Jurkat, Clone E6-1 (cell line): ENCODE measurements at regions not wholly inside any gene's neighbourhood (a gene's known extent, or its start where the extent isn't known, plus 50 kb on each side); places are given as distances from the start of the nearest gene placed in this dataset.
A peak's percentile ranks its signal among the peaks of the same experiment; 100 is the strongest.

Source experiments
- DNase-seq: peaks from one replicate; pipeline ENCODE4 v3.0.0-alpha.2; 2011; ENCODE audit warnings: low read depth, low spot score
- H3K4me3 ChIP-seq: 2 replicates; pipeline ENCODE4 v1.5.1; 2011; ENCODE audit warnings: mild to moderate bottlenecking, low read length, control low read depth, moderate library complexity

DNA sequence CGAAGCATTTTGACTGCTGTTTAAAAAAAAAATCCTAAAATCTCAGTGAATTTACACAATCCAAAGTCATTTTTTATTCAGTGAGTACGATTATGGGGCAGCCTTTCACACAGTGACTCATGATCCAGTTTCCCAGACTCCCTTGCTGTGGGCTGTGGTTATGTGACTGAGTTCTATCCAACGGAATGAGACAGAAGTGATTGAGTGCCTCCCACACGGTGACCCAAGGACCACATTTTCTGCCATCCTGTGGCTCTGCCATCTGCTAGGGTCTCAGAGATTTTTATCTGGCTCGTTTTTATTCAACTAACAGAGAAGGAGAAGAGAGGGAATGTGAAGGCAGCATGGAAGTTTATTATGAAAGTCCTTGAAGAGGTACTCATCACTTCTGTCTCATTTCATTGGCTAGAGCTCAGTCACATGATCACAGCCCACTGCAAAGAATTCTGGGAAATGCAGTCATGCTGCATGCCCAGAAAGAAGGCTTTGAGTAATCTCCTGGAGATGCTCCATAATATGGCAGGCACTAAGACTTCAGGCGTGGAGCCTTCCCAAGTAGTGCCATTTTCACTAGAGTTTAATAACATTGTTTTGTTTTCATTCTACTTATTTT lies 999.4 kb downstream of the UQCRFS1 start:
- no peak overlapping the region for H3K4me3 ChIP-seq
- peak; percentile 27 for DNase-seq

DNA sequence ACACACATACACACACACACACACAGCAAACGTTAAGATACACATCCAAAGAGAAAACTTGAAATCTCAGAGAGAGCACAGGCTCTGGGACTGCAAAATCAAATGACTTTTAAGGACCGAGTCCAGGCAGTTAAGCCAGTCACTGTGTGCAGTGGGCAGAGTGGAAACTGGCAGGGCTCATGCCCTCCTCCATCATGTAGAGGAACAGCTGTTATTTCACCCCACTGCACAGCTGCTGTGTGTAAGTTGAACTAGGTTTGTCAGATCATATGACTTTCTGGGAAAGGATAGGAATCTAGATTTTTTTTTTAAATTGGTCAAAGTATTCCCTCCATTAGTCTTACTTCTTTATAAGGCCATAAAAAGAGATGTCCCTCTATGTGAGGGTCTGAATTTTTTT lies 1002.1 kb downstream of the UQCRFS1 start:
- no peak overlapping the region for H3K4me3 ChIP-seq
- no peak for DNase-seq

GRCh38 chr19:28208745-28209144 lies 1004.2 kb downstream of the UQCRFS1 start:
- DNase-seq: peak; percentile 47
- H3K4me3 ChIP-seq: no peak overlapping the region

DNA sequence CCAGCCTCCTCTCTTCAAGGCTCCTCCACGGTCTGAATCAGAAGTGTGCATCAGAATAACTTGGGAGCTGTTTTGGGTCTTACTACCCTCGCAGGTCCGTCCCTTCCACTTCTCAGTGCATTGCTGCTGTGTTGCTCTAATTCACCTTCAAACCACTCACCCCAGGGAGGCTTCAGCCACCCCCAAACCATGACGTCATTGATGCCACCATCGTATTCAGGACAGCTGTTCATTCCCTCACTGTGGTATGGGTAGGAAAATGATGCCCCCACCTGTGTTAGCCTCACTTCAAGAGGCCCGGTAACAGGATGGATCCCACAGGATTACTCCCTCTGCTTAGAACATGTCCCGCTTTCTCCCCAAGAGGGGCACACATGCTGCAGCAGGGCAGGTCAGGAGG lies 1005.7 kb downstream of the UQCRFS1 start:
- H3K4me3 ChIP-seq: no peak overlapping the region
- DNase-seq: no peak

DNA sequence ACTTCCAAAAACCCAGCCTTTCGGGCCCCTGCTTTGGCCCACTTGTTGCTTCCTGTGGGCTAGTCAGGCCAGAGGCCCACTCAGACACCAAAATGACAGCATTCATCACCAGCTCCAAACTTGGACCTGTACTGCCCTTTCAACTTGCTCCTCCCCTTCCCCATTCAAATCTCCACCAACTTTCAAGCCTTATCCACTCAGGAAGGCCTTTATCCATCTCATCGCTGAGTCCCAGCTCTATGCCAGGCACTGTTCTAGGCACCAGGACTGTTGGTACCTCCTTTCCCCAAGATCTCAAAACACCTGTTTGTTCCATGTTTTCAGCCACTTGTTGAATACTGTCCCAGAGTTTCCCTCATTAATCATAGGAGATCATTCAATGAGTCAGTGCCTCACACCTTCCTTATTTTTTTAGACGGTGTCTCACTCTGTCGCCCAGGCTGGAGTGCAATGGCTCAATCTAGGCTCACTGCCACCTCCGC lies 1011.4 kb downstream of the UQCRFS1 start:
- no peak overlapping the region for H3K4me3 ChIP-seq
- no peak for DNase-seq

DNA sequence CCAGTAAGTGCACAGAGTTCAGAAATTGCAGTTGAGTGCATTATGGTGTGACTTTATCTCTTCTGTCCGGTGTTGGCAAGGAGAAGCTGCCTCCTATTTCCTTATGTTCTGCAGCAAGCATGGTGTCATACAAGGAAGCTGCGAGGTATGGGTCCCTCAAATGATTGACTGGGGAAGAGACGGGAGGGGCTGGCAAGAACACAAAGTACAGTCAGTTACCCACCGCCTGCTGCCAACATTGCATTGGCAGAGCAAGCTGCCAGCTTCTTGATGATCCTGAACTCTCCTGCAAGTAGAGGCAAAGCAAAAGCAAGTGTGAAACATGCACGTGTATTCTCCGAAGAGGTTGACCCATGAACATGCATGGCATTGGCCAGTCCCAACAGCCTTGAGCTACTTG lies 1013.6 kb downstream of the UQCRFS1 start:
- no peak overlapping the region for H3K4me3 ChIP-seq
- DNase-seq: no peak

DNA sequence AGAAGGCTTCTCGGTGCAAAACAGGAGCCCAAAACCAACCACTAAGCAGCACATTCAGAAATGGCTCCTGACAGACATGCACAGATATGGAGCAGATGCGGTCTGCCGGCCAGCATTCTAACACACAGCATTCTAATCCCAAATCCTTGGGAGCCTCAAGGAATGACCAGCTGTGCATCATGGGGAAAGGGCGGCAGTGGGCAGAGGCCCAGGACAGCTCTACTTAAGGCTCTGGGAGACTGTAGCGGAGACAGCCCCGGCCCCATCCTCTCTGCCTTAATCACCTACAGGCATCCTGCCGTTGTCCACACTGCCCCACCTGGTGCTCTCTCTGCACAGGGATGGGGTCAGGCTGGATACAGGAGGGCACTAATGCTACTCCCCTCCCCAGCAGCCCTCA lies 1016.0 kb downstream of the UQCRFS1 start:
- DNase-seq: no peak
- H3K4me3 ChIP-seq: no peak overlapping the region

- H3K4me3 ChIP-seq: no peak overlapping the region
- DNase-seq: no peak
Observed at GRCh38 chr19:28196101-28196500, 1016.9 kb downstream of the UQCRFS1 start.

DNA sequence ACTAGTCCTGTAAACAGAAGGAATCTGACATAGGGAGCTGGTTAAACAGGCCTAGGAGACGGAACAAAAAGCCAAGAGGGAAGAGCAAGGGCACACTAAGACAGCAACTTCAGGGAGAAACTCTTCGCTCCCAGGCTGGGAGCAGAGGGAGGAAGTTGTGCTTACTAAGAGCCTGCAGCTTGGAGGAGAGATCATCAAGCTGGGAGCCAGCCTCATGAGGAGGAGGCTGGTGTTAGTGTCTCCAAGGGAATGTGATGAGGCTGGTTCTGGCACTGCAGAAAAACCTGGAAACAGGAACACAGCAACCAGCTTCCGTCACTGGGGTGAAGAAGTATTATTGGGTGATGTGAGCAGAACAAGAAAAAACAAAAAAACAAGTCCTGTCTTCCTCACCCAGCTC lies 1027.3 kb downstream of the UQCRFS1 start:
- DNase-seq: no peak
- H3K4me3 ChIP-seq: no peak overlapping the region

DNA sequence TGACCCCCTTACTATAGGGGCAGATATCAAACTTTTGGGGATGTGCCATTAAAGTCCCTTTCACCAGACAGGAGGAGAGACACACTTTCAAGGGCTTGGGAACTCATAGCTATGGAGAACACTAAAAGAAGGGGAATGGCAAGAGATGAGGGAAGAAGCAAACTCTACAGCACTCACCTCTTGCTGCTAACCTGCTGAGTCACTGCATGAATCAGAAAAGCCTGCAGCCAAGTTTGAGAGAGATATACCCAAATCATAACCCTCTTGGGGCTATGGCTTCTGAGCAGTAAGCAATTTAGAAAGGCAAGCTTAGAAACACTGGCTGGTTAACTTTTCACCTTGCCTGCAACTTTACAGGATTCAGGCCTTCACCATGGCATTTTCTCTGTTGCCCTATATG lies 1028.0 kb downstream of the UQCRFS1 start:
- no peak for DNase-seq
- H3K4me3 ChIP-seq: no peak overlapping the region

DNA sequence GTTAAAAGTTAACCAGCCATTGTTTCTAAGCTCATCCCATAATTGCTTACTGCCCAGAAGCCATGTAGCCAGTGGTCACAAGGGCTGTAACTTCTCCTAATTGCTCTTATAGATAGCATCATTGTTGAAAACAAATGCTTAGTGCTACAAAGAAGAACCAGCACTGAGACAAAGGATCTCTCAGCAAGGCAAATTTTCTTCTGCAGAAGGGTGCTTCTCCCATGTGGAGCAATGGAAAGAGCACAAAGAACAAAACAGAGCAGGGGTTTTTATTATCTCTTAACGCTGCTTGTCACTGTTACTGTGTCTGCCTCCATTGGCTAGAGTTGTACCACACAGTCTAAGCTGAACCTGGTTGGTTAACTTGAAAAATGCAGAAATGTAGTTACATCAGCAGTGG lies 1036.8 kb downstream of the UQCRFS1 start:
- no peak overlapping the region for H3K4me3 ChIP-seq
- DNase-seq: no peak

DNA sequence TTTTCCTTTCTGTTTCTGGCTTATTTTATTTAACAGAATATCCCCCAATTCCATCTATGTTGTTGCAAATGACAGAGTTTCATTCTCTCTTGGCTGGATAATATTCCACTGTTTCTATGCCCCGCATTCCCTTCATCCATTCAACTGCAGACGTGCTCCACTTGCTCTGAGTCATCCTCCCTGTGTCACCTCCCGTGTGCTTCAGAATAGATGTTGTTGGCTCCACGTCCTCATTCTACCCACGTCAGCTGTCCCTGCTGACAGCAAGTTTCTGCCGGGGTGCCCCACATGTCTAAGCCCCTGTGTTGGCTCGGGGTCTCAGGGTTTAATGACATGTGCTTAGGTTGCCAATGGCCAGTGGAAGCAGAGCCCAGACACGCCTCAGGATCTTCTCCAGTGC lies 1041.0 kb downstream of the UQCRFS1 start:
- no peak overlapping the region for H3K4me3 ChIP-seq
- DNase-seq: no peak

GRCh38 chr19:28170066-28170465 lies 1042.9 kb downstream of the UQCRFS1 start:
- no peak for DNase-seq

DNA sequence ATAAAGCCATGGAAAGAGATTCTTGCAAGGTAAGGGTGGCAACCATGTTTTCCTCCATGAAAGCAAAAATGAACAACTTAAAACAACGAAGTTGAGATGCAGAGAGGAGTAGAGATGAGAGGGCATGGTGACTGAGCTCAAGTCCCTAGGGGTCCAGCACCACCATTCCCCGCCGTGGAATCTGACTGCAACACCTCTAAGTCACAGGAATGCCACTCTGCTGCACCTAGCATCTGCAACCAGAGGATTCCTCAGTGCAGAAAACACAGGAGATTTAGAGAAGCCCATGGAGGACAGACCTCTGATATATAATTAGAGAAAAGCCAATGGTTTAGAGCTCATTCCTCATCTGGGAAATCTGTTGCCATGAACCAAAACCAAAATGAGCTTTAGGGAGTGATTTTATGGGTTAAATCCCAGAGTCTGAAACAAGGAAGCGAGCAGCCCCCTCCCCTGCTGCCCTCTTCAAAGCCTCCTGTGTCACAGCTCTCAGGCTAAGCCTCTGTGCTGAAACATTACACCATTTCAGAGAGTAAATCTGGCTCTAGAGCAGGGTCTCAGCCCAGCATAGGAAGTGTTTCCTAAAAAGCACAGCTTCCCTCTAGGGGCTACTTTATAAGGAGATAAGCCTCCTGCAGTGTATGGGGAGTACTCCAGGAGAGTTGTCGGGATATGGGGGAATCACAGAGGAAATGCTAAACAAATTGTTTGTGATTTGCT lies 1043.6 kb downstream of the UQCRFS1 start:
- no peak for DNase-seq
- H3K4me3 ChIP-seq: no peak overlapping the region

More at GRCh38 chr19:28170066-28170465, 1042.9 kb downstream of the UQCRFS1 start:
- H3K4me3 ChIP-seq: no peak overlapping the region

- no peak for DNase-seq
- H3K4me3 ChIP-seq: no peak overlapping the region
Observed at GRCh38 chr19:28168557-28168956, 1044.4 kb downstream of the UQCRFS1 start.

- no peak for DNase-seq
- H3K4me3 ChIP-seq: no peak overlapping the region
Observed at GRCh38 chr19:28166025-28166424, 1046.9 kb downstream of the UQCRFS1 start.

GRCh38 chr19:28164214-28164613 lies 1048.7 kb downstream of the UQCRFS1 start:
- DNase-seq: no peak
- H3K4me3 ChIP-seq: no peak overlapping the region

DNA sequence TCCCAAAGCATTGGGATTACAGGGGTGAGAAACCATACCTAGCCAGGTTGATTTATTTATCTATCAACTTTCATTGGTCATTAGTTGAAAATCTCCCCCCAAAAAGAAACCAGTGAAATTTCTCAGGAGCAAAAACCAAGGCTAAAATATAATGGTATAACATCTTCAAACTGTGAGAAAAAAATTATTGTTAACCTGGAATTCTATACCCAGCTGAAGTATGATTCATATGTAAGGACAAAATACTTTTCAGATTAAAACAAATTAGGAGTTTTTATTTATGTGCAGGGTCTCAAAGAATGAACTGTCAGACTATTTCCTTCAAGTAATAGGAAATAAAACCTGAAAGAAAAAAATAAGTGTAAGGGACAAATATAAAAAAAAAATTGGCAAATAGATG lies 1053.9 kb downstream of the UQCRFS1 start:
- no peak for DNase-seq
- H3K4me3 ChIP-seq: no peak overlapping the region

DNA sequence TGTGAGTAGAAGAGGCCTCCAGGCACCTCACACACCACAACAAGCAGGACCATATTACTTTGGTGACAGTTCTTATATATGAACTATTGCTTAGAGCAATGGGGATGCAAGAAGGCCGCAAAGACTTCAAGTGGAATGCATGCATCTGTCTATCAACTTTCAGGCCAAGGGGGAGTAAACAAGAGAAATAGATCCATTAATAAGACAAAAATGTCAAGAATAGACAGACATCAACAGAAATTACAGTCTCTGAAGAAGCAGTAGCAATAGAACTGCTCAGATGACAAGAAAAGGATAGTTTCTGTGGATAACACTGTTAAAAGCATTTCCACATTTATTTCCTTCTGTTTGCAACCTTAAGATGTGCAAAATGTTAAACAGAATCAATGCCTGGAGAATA lies 1057.7 kb downstream of the UQCRFS1 start:
- no peak overlapping the region for H3K4me3 ChIP-seq
- no peak for DNase-seq

DNA sequence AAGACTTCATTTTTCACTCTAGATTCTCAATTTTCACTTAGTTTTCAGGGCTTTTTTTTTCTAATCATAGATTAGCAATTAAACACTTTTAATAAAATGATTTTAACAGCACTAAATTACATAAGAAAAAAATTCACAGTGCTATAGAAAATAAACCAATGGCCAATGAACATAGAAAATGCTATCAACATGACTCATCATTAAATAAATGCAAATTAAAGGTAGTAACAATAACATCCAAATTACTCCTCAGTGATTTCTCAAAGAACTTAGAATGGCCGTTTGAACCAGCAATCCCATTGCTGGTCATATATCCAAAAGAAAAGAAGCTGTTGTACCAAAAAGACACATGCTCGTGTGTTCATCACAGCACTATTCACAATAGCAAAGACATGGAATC lies 1058.9 kb downstream of the UQCRFS1 start:
- DNase-seq: no peak
- H3K4me3 ChIP-seq: no peak overlapping the region

- H3K4me3 ChIP-seq: no peak overlapping the region
- no peak for DNase-seq
Observed at GRCh38 chr19:28153123-28153522, 1059.8 kb downstream of the UQCRFS1 start.
